NCI-H748 (cell line): ENCODE measurements at regions not wholly inside any gene's neighbourhood (a gene's known extent, or its start where the extent isn't known, plus 50 kb on each side); places are given as distances from the start of the nearest gene placed in this dataset.

Source experiments
- DNase-seq: peaks from one replicate; lab custom pipeline; 2025; ENCODE audit not compliant: unreplicated experiment; lab: John Stamatoyannopoulos, UW

DNA sequence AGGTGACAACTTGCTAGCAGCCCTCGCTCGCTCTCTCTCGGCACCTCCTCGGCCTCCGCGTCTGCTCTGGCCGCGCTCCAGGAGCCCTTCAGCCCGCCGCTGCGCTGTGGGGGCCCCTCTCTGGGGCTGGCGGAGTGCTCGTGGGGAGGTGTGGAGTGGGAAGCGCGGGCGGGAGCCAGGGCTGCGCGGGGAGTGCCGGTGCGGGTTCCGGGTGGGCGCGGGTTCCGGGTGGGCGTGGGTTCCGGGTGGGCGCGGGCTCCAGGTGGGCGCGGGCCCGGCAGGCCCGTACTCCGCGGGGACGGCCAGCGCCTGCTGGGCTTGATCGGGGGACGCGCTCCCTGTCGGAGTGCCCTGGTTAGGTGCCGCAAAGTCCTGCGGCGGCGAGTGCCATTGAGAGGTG is 384.3 kb downstream of the GPM6A start:
- DNase-seq, result no peak

DNA sequence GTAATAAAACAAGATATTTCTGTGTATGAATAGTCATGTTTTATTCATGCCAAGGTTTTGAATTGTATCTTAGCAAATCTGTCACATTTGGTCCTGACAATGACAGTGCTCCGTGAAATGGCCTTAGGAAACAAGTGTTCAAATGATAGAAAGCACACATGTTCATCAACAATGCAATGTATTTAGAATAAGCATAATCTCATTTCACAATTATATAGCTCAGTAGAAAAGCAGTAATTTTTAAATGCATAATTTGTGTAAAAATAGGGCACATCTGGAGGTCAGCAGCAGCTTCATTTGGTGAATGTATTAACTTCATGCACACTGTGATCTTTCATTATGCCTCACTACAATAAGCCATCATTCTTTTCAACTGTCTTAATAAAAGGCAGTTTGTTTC is 380.4 kb downstream of the GPM6A start:
- DNase-seq, result no peak

DNA sequence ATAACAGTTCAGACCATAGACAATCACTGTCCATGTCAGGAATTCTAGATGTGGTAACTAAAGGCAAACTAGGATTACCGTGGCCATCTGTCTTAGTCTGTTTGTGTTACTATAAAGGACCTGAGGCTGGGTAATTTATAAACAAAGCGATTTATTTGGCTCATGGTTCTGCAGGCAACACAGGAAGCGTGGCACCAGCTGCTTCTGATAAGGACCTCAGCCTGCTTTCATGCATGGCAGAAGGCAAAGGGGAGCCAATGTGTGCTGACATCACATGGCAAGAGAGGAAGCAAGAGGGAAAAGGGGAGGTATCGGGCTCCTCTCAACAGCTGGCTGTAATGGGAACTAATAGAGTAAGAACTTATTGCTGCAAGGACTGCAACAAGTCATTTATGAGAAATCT is 376.7 kb downstream of the GPM6A start:
- peak; percentile 89 for DNase-seq

DNA sequence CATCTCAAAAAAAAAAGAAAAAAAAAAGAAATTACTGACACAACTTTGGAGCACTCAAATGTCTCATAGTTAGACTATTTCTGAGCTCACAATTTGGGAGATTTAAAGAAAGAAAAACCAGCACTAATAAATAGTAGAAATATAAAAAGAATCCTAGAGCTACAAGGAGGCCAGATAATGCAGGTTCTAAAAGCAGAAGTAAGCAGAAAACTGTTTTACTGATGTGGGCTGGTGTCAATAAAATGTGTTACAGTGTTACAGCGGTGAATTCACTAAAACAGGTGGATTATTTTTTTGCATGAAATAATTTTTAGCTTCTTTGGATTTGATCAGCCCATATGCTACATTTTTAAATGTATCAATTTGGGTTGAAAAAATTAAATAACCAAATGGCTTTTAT is 375.9 kb downstream of the GPM6A start:
- no peak for DNase-seq

DNA sequence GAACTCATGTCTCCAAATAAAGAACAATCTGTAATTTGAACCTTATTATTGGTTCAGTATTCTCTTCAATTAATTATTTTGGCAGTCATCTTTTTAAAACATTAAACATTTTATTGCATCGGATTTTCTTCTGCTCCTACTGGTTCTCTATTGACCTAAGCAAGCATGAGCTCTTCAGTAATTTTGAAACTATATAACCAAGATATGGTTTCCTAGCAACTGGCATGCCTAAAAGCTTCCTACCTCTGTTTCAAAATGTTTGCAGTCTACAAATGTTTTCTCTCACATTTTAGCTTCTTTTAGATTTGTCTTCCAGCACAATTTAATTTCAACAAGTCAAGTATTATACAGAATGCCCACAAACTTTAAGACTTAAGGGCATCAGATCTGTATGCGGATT is 371.3 kb downstream of the GPM6A start:
- DNase-seq, result no peak

DNA sequence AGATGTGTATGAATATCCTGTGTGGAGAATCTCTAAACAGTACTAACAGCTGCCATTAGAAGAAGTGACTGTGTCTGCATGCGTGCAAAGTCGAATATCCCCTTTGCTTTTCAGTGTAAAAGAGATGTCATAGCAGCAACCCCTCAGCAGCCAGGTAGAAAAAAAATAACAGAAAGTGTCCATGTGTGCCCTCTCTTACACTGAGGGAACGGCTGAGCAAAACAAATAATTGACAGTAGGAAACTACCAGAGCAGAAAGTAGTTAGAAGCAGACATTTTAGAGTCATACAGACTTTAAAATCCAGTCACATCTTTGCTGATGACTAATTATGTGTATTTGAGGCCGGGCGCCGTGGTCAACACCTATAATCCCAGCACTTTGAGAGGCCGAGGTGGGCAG is 370.8 kb downstream of the GPM6A start:
- no peak for DNase-seq

DNA sequence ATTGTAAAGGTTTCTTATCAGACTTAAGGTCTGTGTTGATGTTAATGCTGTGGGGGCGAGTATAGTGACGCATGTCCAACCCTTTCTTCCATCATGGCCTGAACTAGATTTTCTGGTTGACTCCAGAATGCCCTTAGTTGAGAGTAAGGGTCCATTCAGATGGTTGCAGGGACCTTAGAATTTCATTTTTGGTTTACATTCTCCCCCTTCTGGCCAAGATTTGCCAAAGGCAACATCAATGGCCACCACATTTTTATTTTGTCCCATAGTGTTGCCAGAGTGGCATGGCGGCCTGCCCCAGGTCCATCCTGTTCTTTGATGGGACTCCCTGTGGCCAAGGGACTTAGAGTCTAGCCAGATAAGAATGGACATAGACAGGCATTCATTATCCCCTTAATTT is 368.5 kb downstream of the GPM6A start:
- DNase-seq, result no peak

DNA sequence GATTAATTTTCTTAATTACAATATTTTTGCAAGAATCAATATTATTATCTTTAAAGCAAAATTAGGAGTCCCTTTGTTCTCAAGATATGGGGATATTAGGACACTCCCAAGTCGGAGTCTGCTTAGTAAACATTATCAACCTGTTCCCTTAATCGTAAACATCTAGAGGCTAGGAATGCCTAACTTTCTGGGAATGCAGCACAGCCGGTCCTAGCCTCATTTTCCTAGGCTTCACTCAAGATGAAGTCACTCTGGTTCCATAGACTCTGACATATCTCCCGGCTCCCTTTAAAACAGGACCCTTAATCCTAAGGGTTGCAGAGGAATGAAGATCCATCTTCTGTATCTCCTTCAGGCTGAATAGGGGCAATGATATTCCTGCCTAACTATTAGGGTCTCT is 367.6 kb downstream of the GPM6A start:
- DNase-seq, result no peak

DNA sequence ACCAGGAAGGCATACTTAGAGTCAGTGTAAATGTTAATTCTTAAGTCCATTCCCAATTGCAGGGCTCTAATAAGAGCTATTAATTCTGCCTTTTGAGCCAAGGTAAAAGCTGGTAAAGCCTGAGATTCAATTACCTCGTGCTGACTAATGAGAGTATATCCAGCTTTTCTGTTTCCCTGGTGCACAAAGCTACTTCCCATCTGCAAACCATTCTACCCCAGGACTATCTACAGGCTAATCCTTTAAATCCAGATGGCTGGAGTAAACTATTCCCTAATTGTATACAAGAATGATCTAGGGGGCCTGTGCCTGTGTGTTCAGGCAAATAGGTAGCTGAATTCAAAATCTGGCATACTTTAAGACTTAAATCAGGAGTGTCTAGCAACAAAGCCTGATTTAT is 365.0 kb downstream of the GPM6A start:
- no peak for DNase-seq

DNA sequence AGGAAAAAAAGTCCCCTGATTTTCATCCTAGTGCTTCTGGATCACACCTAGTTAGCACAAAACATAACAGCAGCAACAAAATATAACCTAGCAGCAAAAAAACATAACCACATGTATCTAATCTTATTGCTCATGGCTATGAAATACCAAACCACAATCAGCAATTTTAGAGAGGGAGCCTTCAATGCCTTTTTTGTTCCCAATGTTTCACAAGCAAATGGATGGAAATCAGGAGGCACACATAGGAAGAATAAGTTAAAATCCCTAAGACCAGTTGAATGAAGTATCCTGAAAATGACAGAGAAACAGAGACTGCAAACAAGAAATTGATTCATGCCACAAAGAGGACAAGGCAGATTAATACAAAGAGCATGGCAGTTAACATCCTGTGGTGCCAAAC is 361.6 kb downstream of the GPM6A start:
- no peak for DNase-seq

DNA sequence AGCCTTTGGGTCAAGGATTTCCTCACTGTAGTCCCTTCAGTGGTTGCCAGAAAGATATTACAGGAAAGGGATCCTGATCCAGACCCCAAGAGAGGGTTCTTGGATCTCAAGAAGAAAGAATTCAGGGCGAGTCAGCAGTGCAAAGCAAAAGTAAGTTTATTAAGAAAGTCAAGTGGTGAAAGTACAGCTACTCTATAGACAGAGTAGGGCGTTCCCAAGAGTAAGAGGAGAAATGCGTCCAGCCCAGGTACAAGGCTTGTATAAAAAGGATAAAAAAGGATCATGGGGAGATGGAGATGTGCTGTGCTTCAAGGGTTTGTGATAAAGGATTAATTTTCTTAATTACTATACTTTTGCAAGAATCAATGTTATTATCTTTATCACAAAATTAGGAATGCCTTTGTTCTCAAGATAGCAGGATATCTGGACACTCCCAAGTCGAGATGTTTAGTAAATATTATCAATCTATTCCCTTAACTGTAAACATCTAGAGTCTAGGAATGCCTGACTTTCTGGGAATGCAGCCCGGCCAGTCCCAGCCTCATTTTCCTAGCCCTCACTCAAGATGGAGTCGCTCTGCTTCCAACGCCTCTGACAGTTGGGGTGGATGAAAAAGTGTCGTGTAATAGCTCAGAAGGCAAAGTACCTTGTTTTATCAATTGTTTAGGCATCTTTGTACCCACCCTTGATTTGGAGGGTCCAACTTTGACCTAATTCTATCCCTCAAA is 360.7 kb downstream of the GPM6A start:
- no peak for DNase-seq

DNA sequence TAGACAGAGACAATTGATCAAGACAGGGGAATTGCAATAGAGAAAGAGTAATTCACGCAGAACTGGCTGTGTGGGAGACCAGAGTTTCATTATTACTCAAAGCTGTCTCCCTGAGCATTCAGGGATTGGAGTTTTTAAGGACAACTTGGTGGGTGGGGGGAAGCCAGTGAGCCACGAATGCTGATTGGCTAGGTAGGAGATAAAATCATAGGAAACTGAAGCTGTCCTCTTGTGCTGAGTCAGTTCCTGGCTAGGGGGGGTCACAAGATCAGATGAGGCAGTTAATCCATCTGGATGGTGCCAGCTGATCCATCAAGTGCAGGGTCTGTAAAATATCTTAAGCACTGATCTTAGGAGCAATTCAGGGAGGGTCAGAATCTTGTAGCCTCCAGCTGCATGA is 358.6 kb downstream of the GPM6A start:
- no peak for DNase-seq

DNA sequence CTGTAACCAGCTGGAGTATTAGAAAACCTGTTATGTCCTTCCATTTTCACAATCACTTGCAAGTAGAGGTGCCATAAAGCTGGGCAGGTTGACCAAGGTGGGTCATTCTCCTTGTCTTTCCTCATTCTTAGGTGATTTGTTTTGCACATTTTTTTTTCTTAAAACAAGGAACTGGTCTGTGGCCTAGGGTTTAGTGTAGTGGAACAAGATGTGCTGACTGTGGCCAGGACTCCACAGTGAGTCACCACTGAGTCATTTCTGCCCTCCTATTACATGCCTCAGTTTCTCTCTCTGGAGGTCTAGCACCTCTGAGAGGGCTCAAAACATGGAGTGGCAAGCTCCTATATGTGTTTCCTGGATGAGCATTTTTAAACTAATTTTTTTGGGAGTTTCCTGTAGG is 355.9 kb downstream of the GPM6A start:
- no peak for DNase-seq

DNA sequence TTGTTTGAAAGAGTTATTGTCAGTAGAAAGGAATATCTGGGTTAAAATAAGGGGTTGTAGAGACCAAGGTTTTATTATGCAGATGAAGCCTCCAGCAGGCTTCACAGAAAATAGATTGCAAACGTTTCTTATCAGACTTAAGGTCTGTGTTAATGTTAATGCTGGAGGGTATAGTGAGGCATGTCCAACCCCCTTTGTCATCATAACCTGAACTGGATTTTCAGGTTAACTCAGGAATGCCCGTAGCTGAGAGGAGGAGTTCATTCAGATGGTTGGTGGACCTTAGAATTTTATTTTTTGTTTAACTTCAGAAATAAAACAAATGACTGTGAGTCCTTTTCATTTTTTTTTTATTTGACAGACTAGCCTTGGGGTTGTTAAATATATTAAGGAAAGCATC is 354.1 kb downstream of the GPM6A start:
- DNase-seq, result no peak

DNA sequence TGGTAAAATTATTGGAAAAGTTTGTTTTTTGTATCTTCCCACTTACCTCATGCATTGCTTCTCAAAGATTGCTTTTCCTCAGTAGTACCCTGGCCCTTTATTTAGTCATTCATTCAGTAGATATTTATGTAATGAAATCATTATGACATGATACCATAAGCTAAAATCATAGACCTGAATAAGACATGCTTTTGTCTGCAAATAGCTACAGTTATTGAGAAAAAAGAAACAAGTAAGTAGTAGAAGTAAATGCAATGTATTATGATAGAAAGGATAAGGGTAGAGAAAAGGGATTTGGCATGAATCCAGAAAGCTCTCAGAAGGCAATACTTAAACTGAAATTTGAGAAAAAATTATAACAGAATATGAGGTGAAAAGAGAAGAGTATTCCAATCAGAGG is 352.5 kb downstream of the GPM6A start:
- no peak for DNase-seq

DNA sequence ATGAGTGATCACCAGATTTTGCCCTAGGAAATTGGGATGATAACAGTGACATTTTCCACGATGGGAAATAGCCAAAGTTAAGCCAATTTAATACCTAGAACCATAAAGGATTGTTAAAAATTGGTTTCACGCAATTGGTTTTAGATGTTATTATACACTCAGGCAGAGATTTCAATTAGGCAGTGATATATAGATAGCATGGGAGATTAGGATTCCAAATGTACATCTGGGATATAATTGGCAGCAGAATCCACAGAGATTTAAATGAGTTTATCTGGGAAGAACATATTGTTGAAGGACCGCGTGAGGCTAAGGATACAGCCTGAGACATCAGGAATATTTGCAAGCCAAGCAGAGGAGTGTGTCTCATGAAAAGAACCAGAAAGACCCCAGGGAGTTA is 351.6 kb downstream of the GPM6A start:
- DNase-seq, result no peak

DNA sequence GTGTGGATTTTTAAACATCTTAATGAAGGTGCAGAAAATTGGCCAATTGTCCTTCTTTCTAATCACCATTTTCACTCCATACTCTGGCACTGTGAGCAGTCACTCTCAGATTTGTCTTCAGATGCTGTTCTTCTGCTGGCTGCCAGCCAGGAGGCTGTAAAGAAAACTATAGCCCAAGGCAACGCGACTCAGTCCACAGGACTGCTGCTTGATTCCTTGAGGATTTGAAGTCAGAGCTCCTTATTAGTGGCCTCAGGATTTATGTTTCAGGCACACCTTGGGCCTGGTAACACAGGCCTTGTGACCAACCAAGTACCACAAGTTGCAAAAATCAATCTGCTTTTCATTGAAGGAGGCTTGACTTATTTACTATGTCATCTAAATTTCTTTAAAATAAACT is 342.6 kb downstream of the GPM6A start:
- no peak for DNase-seq

DNA sequence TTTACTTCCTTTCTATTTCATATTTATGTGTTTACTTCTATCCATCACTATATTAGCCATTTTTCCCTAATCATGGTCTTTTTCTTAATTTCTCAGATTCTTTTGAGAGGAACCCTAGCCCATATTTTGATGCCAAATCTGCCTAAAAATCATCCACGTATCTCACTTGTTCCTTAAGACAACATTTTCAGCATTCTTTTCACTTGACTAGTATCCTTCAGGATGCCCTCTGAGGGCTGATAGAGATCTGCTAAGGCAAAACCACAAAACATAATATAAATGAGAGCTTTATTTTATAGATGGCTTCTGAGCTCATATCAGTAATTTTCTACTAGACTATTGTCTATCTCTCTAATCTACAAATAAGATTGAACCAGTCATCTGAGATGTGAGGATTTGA is 341.9 kb downstream of the GPM6A start:
- no peak for DNase-seq

DNA sequence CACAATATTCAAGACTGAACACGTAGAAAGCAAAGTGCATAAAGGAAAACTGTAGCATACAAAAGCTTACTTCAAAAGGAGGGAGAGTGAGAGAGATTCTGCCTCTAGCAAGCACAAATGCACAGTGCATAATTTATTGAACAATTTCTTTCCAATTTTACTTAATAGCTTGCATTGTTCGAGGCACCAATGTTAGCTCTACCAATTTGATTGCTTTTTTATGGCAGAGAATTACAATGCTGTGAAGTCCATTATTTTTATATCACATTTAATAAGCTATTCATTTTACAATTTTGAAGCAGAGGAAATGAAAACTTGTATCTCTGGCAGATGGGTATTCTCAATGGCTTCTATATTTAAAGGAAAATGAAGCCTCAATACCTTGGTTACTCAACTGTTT is 331.7 kb downstream of the GPM6A start:
- peak; percentile 1 for DNase-seq

DNA sequence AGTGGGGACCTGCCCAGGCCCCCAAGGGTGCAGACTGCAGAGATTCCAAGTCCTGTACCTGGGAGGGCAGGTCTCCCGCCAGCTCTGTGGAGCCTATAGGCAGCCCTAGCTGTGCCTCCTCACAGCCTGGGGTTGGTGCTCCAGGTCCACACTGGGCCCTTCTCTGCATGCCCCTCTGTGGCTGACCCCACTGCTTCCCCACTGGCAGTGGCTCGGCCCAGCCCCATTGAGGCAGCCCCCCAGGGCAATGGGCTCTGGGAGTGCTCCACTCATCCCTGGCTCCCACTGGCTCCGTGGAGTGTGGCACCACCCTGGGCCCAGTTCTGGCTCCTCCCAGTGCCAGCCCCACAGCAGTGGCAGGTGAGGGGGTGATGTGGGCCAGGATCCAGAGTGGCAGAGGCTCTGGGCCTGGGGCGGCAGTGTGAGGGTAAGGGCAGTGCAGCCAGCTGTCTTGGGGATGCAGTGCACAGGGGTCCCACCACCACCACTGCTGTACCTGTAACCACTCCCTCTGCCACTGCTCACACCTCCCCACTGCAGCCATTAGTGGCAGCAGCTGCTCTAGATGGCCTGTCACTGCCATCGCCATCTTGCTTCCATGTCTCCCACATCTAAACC is 312.2 kb downstream of the GPM6A start:
- DNase-seq, result no peak

DNA sequence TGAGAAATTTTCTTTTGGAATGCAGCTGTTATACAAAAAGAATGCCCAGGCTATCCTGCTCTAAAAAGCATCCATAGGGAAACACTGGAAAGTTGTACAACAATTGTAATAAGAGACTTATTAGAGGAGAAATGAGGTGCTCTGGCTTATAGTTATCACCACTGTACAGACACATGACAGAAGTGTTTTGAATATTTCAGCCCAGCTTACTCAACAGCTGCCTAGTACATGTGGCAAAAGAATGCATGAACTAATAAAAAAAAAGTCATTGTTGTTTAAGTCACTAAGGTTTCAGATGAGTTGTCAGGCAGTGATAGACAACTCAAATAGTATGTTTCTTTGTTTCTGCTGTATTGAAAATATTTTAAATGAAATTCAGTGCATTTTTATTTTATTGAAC is 307.7 kb downstream of the GPM6A start:
- no peak for DNase-seq

DNA sequence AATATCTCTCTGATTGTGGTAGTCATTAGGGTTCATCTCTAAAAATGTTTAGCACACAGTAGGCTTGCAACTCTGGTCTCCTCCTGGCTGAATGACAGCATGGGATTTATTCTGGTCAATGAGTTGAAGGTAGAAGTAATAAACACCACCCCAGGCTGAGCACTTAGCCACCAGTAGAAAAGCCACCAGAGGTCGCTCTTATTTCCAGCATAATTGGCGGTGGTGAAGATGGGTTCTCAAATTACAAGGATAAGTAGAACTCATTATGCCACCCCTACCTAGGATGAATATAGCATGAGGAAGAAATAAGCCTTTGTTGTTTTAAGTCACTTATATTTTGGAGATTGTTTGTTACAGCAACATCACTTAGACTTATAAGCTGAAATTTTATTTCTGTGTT is 302.7 kb downstream of the GPM6A start:
- DNase-seq, result peak; percentile 38

DNA sequence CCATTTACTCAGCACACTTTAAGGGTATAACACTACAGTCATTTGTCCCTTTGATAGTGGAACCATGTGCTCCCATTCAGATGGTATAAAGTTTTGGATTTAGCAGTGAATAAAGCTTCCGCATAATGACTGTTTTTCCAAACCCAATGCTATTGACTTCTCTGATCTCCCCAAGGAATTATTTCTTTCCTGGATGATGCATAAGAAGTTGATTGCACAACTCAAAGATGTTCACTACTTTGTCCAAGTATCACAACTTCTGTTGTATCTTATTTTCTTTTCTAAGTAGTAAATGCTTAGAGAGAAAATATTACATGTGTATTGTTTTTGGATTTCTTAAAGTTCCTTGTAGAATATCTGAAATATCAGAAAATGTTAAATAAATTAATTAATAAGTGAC is 300.2 kb downstream of the GPM6A start:
- DNase-seq, result no peak
